ENCODE measurements at regions not wholly inside any gene's neighbourhood (a gene's known extent, or its start where the extent isn't known, plus 50 kb on each side); places are given as distances from the start of the nearest gene placed in this dataset.

DNA sequence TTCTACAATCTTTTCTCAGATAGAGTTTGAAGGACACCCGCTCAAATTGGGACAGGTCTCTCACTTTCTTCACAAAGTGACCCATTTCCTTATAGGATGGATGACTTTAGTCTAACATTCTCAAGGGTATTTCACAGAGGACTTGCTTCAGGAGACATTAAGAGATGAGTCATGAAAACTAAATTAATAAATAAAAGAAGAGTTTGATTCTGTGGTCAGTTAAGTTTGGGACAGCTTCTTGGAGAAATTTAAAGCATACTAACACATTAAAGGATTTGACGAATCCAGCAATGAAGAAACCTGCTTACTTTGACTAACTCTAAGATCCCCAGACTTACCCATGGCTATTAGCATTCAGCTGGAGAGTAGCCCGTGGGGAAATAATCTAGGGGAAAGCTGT is 95.6 kb upstream of the RAB3GAP2 start:
- TF ChIP-seq, protein P1, sequence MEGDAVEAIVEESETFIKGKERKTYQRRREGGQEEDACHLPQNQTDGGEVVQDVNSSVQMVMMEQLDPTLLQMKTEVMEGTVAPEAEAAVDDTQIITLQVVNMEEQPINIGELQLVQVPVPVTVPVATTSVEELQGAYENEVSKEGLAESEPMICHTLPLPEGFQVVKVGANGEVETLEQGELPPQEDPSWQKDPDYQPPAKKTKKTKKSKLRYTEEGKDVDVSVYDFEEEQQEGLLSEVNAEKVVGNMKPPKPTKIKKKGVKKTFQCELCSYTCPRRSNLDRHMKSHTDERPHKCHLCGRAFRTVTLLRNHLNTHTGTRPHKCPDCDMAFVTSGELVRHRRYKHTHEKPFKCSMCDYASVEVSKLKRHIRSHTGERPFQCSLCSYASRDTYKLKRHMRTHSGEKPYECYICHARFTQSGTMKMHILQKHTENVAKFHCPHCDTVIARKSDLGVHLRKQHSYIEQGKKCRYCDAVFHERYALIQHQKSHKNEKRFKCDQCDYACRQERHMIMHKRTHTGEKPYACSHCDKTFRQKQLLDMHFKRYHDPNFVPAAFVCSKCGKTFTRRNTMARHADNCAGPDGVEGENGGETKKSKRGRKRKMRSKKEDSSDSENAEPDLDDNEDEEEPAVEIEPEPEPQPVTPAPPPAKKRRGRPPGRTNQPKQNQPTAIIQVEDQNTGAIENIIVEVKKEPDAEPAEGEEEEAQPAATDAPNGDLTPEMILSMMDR (conservative IDR thresholded peaks at IDR 0.05; ENCODE audit: low read depth, low read length), result no peak
- no peak for TF ChIP-seq EZH2 (IDR thresholded peaks at IDR 0.05; ENCODE audit: low read length, unreplicated experiment)
